Astrocyte (in vitro differentiated cells and primary cell): ENCODE measurements at regions not wholly inside any gene's neighbourhood (a gene's known extent, or its start where the extent isn't known, plus 50 kb on each side); places are given as distances from the start of the nearest gene placed in this dataset.

Source experiments
- EZH2 ChIP-seq: IDR thresholded peaks from 2 replicates; pipeline ENCODE4 v1.6.1; 2012; ENCODE audit warnings: mild to moderate bottlenecking, low read length, inconsistent platforms; ENCODE audit not compliant: insufficient read depth
- TF ChIP-seq, protein P1 (sequence below): IDR thresholded peaks from 2 replicates; pipeline ENCODE4 v1.5.1; 2011; ENCODE audit warnings: low read depth, mild to moderate bottlenecking, inconsistent platforms, low read length, moderate library complexity; ENCODE audit not compliant: insufficient read depth

DNA sequence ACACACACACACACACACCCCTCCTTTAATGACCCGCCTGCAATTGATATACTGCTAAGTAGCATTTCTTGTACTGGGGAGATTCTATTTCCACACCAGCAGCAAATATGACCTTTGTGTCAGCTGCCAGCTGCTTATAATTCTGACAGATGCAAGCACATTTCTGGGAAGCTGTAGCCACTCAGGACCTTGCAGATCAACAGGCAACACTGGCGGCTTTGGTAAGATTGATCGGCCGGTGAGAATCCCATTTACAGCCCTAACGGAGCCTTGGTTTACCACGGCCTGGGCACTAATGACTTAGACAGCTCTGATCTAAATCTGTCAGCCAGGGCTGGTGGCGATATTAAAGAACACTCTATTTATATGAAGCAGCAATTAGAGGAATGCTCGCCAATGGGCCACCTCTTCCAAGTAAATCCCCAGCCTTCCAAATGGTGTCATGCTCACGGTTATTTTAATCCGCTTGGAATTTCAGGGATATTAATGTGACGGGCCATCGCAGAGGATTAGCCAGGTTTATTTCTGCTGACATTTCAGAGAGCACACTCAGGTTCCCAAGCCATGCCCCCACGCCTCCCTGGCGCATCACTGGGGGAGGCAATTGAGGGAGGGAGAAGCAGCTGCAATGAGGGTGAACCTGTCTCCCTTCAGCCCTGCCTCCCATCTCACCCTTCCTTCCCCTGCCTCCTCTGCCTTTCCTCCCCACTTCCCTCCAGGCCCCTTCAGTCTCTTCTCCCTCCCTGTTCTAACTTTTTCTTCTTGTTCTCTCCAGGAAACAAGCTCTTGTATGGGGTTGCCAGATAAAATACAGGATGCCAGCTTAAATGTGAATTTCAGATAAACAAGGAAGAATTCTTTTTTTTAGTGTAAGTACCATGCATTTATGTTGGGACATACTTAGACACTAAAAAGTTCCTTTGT, 287.0 kb downstream of the TLE3 start:
- TF ChIP-seq, protein P1, sequence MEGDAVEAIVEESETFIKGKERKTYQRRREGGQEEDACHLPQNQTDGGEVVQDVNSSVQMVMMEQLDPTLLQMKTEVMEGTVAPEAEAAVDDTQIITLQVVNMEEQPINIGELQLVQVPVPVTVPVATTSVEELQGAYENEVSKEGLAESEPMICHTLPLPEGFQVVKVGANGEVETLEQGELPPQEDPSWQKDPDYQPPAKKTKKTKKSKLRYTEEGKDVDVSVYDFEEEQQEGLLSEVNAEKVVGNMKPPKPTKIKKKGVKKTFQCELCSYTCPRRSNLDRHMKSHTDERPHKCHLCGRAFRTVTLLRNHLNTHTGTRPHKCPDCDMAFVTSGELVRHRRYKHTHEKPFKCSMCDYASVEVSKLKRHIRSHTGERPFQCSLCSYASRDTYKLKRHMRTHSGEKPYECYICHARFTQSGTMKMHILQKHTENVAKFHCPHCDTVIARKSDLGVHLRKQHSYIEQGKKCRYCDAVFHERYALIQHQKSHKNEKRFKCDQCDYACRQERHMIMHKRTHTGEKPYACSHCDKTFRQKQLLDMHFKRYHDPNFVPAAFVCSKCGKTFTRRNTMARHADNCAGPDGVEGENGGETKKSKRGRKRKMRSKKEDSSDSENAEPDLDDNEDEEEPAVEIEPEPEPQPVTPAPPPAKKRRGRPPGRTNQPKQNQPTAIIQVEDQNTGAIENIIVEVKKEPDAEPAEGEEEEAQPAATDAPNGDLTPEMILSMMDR = no peak
- TF ChIP-seq EZH2 = no peak
